ENCODE measurements at regions not wholly inside any gene's neighbourhood (a gene's known extent, or its start where the extent isn't known, plus 50 kb on each side); places are given as distances from the start of the nearest gene placed in this dataset.

GRCh38 chr7:118029826-118030422 lies 154.0 kb upstream of the LSM8 start:
- TF ChIP-seq CTCF (IDR thresholded peaks at IDR 0.05) (no peak), EZH2 (IDR thresholded peaks at IDR 0.05; ENCODE audit: borderline replicate concordance, insufficient read depth, low read depth, low read length, poor library complexity, severe bottlenecking) (no peak)

Measured in B cell (primary cell).